NCI-H2107 treated with DMSO at 0.1 percent for 48 hours (cell line): ENCODE measurements at regions not wholly inside any gene's neighbourhood (a gene's known extent, or its start where the extent isn't known, plus 50 kb on each side); places are given as distances from the start of the nearest gene placed in this dataset.

Source experiments
- DNase-seq: peaks from one replicate; lab custom pipeline; 2025; ENCODE audit not compliant: unreplicated experiment; lab: John Stamatoyannopoulos, UW

DNA sequence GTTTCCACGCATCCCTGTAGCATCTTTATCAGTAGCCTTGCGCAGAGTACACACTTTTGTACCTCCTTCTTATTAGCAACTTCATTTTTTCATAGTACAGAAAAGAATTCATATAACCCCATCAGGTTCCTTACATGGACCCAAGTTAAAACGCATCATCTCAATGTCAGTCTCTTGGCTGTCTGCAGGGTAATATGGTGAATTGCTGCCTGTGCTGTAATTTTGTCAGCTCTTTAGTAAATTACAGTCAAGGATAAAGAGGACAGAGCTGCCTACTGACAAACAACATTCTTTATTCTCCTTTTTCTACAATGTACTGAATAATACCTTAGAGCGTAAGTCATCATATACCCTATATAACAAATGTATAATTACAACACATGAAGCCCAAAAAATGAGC is 222.5 kb downstream of the MRPL39 start:
- no peak for DNase-seq

DNA sequence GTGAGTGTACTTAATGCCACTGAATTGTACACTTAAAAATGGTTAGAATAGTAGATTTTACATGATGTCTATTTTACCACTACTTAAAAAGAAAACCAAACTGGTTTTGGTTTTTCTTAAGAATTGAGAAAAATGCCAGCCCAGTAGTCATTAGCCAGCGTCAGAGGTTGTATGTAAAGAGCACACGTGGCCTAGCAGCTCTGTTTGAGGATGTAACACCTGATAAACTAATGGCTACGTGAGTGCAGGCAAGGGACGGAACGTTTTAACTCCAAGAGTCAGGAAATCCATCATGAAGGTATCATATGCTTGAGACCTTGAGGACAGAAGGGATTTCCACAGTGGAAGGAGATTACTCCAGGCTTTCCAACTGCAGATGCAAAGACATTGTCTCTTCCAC is 223.7 kb downstream of the MRPL39 start:
- no peak for DNase-seq

DNA sequence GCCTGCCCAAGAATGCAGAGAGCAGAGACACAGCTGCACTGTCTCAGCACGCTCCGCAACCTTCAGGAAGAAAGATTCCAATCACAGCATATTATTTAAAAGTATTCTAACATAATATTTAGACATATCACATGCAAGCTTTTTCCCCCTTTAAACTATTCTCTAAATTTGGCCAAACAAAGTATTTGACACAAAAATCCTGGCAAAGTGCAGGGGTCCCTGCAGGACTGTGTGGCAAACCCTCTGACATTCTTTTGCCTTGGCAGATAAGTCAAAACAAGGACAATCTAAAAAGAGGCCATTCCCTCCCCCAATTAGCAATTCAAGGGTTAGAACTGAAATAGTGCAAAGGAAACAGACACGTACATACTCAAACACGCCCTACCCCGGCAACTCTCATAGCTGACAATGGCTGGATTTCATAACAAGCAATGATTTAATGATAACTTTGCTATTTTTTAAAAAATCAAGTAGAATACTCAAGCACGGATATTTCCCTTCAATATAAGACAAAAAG is 225.3 kb downstream of the MRPL39 start:
- DNase-seq, result no peak

DNA sequence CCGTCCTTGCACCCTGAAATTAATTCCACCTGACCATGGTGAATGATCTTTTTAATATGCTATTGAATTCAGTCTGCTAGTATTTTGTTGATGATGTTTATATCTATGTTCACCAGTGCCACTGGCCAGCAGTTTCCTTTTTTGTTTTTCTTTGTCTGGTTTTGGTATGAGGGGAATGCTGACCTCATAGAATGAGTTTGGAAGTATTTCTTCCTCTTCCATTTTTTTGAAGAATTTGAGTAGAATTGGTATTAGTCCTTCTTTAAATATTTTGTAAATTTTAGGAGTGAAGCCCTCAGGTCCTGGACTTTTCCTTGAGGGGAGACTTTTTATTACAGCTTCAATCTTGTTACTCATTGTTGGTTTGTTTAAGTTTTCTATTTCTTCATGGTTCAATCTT is 231.6 kb downstream of the MRPL39 start:
- DNase-seq, result no peak

DNA sequence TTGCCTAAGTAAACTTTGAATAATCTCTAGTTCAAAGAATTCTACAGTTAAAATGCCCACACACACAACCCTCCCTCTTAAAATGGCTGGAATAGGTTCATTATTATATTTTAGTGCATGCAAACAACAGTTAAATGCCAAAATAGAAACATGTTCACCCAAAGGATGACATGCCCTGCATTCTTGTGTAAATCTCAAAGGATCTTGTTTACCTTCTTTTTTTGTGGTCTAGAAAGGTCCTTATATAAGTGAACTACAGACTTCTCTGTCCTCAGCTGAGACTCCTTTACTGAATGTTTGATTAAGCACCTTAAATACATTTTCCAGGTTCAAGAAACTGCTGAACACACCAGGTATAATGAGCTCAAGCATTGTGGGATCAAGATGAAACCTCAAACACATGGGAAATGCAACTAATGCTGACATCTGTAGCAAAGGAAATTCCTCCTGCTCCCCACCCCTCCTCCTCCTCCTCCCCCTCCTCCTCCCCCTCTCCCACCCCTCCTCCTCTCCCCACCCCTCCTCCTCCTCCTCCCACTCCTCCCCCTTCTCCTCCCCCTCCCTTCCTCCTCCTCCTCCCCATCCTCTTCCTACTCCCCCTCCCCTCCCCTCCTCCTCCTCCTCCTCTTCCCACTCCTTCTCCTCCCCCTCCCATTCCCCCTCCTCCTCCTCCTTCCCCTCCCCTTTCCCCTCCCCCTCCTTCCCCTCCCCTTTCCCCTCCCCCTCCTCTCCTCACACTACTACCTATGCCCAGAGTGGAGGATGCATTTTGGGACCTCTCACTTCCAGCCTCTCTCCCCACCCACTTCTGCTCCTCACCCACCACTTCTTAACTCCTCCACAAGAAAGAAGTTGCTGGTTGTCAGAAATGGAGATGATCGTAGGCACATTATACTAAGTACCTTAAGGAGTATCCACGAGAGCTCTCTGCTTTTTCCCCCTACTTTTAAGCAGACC is 233.9 kb downstream of the MRPL39 start:
- no peak for DNase-seq

DNA sequence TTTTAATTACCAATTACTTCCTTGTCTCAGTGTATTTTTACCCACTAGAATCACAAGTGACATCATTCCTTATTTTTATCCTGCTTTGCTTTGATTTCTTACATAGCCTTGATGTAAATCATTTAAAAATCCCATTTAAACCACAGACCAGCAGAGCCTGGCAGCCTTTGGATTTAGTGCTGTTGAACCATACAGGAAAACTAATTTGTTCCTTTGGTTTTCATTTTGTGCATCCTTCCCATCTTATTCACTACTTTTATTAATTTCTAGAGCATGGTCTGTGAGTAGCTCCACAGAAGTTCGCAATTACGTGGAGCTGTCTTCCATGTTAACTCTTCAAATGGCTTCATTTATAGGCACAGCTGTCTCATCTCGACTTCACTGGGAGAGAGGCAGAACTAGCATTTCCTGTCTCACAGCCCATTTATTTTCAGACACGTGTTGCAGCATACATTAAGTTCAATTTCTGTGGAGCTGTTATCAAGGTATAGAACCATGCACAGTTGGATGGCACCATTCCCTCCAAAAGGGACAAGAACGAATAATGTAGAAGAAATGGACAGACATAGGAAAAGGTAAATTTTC is 235.3 kb downstream of the MRPL39 start:
- no peak for DNase-seq

DNA sequence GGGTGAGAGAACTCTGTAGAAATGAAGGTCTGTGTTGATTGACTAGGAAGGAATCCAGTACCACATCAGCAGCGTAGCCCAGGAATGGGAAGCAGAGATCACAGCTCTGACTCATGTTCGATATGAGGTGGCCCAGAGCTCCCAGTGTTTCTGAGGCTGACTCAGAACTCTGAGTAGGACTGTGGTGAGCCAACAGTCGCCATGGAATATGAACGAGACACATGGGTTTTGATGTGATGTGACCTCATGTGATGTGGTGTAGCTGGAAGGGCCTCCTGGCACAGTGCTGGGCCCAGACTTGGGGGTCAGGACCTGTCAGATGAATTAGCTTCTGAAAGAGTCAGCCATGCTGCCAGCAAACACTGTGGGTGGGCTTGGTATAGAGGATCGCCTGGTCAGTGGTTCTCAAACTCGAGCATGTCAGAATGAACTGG is 237.0 kb downstream of the MRPL39 start:
- no peak for DNase-seq

DNA sequence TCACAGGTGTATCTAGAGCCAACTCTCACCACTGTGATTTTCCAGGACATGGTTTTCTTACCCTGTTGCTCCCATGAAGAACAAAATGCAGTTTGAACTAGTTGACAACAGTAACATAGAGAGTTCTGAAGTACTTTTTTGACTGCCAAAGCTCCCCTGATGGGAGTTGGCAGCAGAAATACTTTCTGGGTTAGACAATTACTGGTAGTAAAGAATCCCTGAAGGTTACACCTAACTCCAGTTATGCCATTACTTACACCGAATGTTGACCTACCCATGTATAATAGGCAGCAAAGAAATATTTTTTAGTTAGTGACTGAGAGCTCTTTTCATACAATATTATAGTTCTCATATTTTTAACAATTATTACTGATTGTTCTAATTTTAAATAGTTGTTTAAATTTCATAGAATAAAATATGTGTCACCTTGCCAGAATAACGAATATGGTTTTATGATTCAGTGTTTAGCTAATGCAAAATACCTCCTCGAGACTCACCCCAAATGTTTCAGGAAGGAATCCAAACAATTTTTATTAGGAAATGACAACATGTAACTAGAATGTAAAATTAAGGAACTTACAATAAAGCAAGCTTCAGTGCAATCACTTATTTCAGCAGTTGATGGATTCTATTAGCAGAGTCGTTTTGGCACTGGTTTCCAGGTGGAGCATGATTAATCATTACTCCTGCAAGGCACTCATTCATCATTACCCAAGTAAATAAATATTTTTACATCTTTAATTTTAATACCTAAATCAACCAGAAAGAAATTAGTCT is 237.6 kb downstream of the MRPL39 start:
- no peak for DNase-seq

DNA sequence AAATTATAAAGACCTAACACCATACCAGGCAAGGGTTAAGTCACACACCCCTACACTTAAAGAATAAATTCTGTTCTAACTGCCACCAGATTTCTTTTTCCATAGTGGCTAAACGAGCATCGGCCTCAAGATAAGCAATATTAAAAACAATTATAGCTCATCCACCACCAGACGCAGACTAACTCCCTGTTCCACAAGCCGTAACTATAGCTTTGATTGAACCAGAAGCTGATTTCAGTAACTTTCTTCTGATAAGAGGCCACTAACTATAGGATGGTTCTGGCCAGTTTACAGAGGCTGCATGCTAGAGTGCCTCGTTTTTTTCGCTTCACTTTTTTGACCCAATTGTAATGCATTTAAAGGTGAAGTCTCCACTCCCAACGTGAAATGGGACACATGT is 238.8 kb downstream of the MRPL39 start:
- DNase-seq, result no peak

DNA sequence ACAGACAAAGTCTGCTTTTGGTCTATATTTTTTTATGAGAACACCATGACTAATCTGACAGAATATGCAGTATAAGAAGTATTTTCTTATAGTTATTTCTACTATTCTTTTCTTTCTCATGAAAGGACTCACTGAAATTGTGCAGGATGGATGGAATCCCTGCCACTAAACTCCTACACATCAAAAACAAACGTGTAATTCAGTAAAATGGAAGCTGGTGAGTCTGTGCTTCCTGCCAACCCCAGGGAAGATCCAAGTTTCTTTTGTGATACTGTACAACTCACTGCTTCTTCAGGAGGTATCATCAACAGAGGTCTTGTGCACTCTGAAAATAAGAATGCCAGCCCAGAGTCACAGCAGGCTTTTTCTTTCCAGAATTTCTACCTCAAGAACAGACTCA is 241.2 kb downstream of the MRPL39 start:
- DNase-seq, result no peak

DNA sequence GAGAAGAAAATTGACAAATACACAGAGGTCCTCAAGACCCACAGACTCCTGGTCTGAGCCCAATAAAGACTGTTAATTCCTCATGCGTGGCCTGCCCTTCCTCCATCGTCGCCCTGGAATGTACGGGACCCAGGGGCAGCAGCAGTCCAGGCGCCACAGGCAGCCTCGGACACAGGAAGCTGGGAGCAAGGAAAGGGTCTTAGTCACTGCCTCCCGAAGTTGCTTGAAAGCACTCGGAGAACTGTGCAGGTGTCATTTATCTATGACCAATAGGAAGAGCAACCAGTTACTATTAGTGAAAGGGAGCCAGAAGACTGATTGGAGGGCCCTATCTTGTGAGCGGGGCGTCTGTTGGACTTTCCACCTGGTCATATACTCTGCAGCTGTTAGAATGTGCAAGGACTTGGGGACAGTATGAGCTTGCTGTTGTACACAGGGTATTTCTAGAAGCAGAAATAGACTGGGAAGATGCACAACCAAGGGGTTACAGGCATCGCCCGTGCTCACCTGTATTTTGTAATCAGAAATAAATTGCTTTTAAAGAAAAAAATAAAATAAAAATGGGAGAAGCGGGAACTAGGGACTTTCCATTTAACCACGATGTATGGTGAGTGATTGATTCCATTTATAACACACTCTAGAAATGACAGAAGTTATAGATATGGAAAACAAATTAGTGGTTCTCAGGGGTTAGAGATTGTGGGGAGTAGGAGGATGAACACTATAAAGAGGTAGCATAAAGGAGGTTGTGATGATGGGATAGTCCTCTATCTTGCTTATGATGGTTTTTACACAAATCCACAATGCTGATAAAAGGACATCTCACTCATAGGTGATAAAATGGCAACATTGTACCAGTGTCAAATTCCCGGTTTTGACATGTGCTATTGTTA is 244.7 kb downstream of the MRPL39 start:
- no peak for DNase-seq

DNA sequence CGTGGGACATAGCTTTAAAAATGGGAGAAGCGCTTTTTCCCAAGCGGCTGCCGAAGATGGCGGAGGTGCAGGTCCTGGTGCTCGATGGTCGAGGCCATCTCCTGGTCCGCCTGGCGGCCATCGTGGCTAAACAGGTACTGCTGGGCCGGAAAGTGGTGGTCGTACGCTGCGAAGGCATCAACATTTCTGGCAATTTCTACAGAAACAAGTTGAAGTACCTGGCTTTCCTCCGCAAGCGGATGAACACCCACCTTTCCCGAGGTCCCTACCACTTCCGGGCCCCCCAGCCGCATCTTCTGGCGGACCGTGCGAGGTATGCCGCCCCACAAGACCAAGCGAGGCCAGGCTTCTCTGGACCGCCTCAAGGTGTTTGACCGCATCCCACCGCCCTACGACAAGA is 245.5 kb downstream of the MRPL39 start:
- no peak for DNase-seq

DNA sequence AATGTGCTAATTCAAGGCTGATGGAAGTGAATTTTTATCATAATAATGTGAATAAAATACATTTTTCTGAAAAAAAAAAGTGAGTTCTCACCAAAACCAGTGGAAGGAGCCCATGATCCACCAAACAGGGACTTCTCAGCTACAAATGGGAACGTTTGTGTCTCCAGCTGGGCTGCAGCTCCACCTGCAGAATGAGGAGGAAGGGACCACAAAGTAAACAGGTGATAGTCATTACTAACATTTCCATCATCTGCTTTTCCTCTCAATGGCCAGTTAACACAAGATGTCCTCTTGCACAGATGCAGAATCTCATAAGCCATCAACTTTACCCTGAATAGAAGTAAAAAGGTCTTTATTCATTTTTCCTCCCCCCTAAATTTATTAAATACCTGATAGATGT is 246.2 kb downstream of the MRPL39 start:
- DNase-seq, result no peak

DNA sequence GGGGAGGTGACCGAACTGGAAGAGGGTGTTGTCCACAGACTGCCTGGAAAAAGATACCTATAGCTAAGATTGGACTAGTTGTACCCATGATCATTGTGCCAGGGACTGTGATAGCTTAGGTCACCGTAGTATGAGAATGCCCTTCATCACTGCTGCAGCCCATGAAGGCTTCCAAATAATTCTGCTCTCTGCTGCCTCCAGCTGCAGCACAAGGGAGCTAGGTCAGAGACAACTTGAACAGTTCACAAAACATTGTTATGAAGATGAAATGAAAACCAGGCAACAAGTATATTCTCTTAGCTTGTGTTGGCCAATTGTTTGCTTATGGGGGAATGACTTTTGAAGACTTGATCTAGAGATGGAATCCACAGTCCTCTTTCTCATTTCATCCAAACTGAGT is 246.7 kb downstream of the MRPL39 start:
- DNase-seq, result no peak

DNA sequence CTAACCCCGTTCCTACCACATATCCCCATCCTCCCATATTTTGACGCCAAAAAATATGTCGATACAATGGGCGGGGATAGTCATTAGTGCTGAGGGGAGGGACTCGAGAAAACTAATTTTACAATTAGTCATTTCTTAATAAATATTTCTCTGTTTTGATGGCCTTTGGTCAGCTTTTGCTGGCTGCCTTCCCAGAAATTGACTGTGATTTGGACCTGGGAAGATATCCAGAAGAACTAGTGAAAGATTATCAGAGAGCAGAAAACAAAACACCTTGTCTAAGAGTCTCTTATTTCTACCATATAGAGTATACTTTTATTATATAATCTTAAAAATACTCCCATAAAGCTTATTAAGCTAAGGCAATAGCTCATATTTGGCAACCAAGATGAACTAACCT is 247.6 kb downstream of the MRPL39 start:
- no peak for DNase-seq

DNA sequence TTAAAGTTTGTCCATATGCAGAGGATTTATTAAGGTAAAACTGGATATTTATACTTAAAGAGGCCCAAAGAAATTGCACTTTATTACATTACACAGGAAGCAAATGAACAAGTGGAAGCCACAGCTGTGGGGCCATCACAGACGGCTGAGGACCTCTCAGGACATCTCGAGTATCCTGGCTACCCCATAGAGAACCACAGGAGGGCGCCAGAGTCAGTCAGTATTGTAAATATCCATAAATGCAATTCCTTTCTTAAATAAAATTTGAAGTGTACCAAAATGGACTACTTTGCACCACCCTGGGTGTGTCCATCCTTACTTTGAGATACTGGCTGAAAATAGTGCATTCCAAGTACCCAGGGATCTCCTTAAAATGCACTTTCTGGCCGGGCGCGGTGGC is 257.2 kb downstream of the MRPL39 start:
- DNase-seq, result no peak

DNA sequence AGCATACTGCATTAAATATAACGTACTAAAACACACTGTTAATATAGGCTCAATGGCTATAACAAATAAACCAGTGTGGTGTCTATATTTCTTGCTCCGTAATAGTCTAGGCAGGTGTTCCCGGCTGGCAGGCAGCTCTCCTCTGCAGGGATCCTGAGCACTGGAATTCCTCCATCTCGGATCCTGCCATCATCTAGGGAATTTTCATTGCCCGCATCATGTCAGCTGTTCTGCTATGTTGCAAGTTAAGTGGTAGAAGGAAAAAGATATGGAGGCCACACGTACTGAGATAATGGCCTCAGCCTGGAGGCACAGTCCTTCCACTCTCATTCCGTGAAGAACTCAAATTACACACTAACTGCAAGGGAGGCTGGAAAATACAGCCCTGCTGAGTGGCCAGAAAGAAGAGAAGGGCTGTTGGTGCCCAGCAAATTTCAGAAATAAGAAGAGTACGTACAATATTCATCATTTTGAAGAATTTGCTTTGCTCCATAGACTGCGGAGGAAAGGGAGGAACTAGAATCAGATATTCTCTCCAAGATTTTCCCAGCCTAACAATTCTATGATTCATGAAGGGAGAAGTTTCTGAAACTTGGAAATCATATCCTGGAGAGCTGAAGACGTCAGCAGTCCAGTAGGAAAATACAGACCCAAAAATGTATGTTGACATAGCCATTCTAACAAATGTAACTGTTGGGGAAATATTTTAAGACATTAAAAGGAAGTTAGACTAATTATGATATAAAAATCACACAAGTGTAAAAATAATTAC is 263.3 kb downstream of the MRPL39 start:
- no peak for DNase-seq

DNA sequence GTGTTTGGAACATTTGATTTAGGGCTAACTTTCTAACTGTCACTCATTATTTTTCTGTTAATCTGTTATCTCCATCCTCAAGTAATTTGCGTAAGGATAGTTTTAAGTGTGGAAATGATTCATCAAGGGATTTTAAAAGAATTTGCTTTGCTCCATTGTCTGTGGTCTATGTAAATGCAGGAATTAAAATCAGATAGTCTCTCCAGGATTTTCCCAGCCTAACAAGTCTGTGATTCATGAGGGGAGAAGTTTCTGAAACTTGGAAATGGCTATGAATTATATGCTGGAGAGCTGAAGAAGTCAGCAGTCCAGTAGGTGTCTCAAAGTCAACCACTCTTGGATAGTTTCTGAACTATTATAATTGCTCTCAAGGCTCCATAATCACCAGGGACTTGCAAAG is 264.5 kb downstream of the MRPL39 start:
- DNase-seq, result no peak

DNA sequence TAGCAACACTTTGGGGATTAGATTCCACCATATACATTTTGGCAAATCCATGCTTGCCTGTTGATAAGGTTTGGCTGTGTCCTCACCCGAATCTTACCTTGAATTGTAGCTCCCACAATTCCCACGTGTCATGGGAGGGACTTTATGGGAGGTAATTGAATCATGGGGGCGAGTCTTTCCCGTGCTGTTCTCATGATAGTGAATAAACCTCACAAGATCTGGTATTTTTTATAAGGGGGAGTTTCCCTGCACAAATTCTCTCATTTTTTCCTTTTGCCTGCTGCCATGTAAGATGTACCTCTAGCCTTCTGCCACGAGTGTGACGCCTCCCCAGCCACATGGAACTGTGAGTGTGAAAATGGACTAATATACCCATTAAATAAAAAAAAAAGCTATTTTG is 265.3 kb downstream of the MRPL39 start:
- no peak for DNase-seq

DNA sequence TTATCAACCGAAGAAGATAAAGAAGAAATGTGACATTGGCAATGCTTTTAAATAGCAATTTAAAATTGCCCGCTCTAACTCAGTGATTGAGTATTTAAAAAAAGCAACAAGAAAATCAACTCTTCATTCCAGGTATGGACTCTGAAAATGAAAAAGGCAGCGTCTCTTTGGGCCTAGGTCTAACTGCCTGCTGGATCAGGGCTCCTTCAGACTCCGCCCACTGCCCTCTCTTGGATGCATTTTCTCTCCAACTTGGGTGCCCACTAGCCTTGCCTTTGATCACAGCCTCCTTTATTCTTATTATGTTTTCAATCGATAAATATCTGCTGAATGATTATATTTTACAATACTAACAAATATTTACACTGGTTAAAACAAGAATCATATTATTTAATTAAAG is 268.9 kb downstream of the MRPL39 start:
- DNase-seq, result no peak
